HL-60 (cell line): ENCODE measurements at regions not wholly inside any gene's neighbourhood (a gene's known extent, or its start where the extent isn't known, plus 50 kb on each side); places are given as distances from the start of the nearest gene placed in this dataset.

Source experiments
- TF ChIP-seq, protein P1 (sequence below): IDR thresholded peaks from one replicate; pipeline ENCODE4 v1.5.1; 2011; ENCODE audit warnings: low read length, control low read depth, inconsistent platforms; ENCODE audit not compliant: insufficient read depth
- TF ChIP-seq, protein P2 (sequence below): IDR thresholded peaks from 2 replicates; pipeline ENCODE4 v1.6.1; 2012; ENCODE audit warnings: low read depth; ENCODE audit not compliant: insufficient replicate concordance

DNA sequence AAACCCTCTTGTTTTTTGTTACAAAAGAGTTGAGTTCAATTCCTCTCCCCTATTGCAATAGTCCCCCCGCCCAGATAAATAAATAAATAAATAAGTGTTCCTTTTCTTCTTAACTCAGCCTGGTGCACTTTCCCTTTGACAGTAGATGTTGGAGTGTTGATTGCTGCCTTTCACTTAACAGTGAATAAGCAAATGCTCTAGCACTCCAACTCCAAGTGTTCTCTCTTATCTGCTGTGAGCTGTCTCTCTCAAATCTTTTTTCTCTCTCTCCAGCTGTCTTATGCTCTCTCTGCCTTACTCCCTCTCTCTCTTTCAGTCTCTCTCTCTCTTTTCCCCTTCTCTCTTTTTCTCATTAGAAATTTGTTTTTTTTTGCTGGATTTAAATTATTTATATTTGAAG, 216.7 kb downstream of the TMX3 start:
- TF ChIP-seq, protein P1, sequence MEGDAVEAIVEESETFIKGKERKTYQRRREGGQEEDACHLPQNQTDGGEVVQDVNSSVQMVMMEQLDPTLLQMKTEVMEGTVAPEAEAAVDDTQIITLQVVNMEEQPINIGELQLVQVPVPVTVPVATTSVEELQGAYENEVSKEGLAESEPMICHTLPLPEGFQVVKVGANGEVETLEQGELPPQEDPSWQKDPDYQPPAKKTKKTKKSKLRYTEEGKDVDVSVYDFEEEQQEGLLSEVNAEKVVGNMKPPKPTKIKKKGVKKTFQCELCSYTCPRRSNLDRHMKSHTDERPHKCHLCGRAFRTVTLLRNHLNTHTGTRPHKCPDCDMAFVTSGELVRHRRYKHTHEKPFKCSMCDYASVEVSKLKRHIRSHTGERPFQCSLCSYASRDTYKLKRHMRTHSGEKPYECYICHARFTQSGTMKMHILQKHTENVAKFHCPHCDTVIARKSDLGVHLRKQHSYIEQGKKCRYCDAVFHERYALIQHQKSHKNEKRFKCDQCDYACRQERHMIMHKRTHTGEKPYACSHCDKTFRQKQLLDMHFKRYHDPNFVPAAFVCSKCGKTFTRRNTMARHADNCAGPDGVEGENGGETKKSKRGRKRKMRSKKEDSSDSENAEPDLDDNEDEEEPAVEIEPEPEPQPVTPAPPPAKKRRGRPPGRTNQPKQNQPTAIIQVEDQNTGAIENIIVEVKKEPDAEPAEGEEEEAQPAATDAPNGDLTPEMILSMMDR, result no peak
- TF ChIP-seq, protein P2, sequence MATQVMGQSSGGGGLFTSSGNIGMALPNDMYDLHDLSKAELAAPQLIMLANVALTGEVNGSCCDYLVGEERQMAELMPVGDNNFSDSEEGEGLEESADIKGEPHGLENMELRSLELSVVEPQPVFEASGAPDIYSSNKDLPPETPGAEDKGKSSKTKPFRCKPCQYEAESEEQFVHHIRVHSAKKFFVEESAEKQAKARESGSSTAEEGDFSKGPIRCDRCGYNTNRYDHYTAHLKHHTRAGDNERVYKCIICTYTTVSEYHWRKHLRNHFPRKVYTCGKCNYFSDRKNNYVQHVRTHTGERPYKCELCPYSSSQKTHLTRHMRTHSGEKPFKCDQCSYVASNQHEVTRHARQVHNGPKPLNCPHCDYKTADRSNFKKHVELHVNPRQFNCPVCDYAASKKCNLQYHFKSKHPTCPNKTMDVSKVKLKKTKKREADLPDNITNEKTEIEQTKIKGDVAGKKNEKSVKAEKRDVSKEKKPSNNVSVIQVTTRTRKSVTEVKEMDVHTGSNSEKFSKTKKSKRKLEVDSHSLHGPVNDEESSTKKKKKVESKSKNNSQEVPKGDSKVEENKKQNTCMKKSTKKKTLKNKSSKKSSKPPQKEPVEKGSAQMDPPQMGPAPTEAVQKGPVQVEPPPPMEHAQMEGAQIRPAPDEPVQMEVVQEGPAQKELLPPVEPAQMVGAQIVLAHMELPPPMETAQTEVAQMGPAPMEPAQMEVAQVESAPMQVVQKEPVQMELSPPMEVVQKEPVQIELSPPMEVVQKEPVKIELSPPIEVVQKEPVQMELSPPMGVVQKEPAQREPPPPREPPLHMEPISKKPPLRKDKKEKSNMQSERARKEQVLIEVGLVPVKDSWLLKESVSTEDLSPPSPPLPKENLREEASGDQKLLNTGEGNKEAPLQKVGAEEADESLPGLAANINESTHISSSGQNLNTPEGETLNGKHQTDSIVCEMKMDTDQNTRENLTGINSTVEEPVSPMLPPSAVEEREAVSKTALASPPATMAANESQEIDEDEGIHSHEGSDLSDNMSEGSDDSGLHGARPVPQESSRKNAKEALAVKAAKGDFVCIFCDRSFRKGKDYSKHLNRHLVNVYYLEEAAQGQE, result no peak
